ENCODE measurements at regions not wholly inside any gene's neighbourhood (a gene's known extent, or its start where the extent isn't known, plus 50 kb on each side); places are given as distances from the start of the nearest gene placed in this dataset.
"Not testable (repeated sequence)": the region's sequence is repeated elsewhere in the genome, so short reads cannot be mapped to it uniquely, and the experiment has no call there.

DNA sequence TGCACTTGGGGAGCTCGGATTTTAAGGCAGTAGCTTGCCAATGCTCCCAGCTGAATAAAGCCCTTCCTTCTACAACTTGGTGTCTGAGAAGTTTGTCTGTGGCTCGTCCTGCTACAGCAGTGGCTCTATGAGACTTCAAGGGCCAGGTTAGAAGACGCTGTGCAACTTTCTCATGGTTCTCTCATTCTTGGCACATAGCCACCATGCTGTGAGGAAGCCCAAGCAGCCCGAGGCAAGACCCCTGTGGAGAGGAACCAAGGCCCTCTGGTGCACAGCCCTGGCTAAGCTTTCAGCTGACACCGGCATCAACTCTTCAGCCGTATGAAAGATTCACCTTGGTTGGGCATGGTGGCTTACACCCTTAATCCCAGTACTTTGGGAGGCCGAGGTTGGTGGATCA is 116.9 kb upstream of the EEF2KMT start:
- Mint-ChIP-seq H3K4me3 (no peak overlapping the region), H3K36me3 (ENCODE audit: insufficient read depth) (no peaks in the 10 kb centered on the region), H3K9me3 (no peaks in the 10 kb centered on the region), H3K27me3 (ENCODE audit: low read depth) (peaks cover 40% of the 10 kb centered on the region), H3K4me1 (ENCODE audit: low read depth) (no peaks in the 10 kb centered on the region)
- DNase-seq (no peak), ATAC-seq (no peak)

DNA sequence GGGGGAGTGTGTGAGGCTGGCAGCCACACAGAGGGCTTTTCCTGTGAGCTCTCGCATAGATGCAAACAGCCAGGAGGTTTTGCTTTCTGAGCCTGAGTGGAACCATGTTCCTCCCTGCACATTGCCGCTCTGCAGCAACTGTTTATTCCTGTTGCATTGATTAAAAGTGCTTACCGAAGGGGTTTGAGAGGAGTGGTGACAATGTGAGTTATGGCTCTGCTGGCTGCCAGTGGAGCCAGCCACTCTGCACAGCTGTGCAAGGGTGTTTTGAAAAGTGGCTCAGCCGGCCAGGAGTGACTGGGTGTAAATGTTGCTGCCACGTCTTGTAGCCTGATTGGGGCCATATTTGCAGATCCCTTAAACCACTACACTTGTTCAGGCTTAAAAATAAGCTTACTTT is 114.9 kb upstream of the EEF2KMT start:
- not testable (repeated sequence) for H3K9me3 Mint-ChIP-seq; H3K36me3 Mint-ChIP-seq (ENCODE audit: insufficient read depth); H3K4me3 Mint-ChIP-seq; H3K4me1 Mint-ChIP-seq (ENCODE audit: low read depth); ATAC-seq; DNase-seq
- H3K27me3 Mint-ChIP-seq (ENCODE audit: low read depth) = peaks cover 34% of the 10 kb centered on the region

DNA sequence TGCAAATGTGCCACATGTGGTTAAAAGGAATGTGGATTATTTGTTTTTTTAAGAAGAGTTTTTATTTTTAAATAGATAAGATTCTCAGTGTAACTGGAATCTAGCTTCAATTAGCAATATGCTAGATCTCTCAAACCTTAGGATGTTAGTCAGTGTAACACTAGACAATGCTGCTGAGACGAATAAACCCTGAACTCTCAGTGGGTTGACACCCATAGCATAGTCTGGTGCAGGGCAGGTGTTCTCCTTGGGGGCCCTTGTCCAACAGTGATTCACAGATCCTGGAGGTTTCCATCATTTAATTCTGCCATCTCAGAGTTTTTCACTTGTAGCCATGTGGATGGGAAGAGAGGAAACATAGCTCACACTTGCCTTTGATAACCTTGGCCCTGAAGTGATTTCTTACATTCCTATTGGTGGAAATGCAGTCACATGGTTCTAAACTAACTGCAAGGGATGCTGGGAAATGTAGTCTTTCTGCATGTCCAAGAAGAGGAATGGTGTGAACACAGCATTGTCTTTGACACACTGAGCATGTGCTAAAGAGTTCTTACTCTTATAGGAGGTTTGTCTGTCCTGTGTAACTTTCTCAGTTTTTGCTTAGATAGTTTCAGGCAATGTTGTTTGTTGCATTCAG is 110.4 kb upstream of the EEF2KMT start:
- not testable (repeated sequence) for H3K4me1 Mint-ChIP-seq (ENCODE audit: low read depth); H3K27me3 Mint-ChIP-seq (ENCODE audit: low read depth); H3K9me3 Mint-ChIP-seq; DNase-seq; H3K4me3 Mint-ChIP-seq; ATAC-seq; H3K36me3 Mint-ChIP-seq (ENCODE audit: insufficient read depth)

DNA sequence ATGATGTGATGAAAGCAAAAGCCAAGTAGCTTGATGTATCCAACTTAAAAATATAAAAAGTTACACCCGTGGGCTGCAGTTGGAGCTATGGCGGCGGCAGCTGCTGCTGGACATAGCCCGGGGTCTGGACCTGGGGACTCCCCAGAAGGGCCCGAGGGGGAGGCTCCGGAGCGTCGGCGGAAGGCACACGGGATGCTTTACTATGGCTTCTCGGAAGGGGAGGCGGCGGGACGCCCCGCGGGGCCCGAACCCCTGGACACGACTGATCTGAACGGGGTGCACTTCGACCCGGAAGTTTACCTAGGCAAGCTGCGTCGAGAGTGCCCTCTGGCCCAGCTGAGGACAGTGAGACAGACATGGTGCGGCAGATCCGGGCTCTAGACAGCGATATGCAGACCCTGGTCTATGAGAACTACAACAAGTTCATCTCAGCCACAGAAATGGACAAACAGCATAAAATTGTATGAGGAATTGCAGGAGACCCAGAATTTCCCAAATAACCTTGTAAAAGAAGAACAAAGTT is 109.5 kb upstream of the EEF2KMT start:
- DNase-seq = no peak
- ATAC-seq = no peak

DNA sequence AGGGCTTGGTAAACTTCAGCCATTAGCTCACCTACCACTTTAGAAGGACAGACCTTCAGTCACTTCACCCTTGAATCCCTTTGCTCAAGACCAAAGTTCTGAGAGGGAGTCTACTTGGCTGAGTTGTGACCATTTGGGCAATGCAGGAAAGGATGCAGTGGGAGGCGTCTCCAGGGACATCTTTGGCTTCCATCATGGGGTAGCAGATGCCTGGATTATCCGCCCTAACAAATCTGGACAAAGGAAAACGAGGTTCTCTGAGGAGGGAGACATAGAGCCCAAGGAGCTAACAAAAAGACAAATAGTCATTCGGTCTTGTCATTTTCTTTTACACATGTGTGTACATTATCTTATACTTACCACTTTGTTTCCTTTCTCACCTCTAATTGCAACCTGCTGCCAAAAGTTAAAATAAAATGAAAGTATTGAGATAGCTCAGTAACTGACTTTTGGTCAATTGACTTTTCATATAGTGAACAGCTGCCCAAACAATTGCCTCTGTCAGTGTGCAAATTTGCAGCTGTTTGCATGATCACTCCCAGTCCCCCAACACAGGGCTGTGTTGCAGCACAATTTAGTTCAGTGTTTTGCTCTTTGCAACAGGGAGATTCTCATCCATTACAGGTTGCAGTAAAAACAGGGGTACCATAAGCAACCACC is 108.9 kb upstream of the EEF2KMT start:
- Mint-ChIP-seq H3K4me3 (no peak overlapping the region), H3K36me3 (ENCODE audit: insufficient read depth) (no peaks in the 10 kb centered on the region), H3K27me3 (ENCODE audit: low read depth) (peaks cover 5% of the 10 kb centered on the region), H3K4me1 (ENCODE audit: low read depth) (no peaks in the 10 kb centered on the region), H3K9me3 (no peaks in the 10 kb centered on the region)
- DNase-seq = no peak
- no peak for ATAC-seq

More for the DNA sequence above, 109.5 kb upstream of the EEF2KMT start:
- Mint-ChIP-seq H3K4me1 (ENCODE audit: low read depth) (no peaks in the 10 kb centered on the region), H3K9me3 (no peaks in the 10 kb centered on the region), H3K27me3 (ENCODE audit: low read depth) (peaks cover 5% of the 10 kb centered on the region), H3K36me3 (ENCODE audit: insufficient read depth) (no peaks in the 10 kb centered on the region), H3K4me3 (no peak overlapping the region)

DNA sequence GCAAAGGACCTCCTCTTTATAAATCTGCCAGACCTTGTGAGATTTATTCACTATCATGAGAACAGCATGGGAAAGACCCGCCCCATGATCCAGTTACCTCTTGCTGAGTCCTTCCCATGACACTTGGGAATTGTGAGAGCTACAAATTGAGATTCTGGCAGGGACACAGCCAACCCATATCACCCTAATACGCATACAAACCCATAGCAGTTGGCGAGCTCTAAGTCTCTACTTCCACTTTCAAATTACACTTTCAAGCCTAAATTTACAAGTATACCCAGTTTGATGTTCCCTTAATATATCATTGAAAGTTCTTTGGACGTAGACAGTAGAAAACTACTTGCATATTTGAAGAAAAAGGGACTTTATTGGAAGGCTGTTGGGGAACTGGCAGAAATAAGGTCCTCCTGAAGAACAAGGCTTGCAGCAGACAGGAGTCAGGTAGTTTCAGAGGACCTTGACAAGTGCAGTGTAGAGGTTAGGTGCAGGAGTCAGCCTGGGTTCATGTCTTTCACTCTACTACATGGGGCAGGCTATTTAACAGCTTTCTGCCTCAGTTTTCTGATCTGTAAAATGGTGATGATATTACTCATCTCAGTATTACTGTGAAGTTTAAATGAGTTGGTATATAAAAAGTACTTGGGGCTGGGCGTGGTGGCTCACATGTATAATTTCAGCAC is 107.9 kb upstream of the EEF2KMT start:
- no peak for DNase-seq
- no peaks in the 10 kb centered on the region for H3K36me3 Mint-ChIP-seq (ENCODE audit: insufficient read depth)
- no peak overlapping the region for H3K4me3 Mint-ChIP-seq
- no peak for ATAC-seq
- no peaks in the 10 kb centered on the region for H3K9me3 Mint-ChIP-seq
- H3K27me3 Mint-ChIP-seq (ENCODE audit: low read depth) = peaks cover 4% of the 10 kb centered on the region
- H3K4me1 Mint-ChIP-seq (ENCODE audit: low read depth) = no peaks in the 10 kb centered on the region

DNA sequence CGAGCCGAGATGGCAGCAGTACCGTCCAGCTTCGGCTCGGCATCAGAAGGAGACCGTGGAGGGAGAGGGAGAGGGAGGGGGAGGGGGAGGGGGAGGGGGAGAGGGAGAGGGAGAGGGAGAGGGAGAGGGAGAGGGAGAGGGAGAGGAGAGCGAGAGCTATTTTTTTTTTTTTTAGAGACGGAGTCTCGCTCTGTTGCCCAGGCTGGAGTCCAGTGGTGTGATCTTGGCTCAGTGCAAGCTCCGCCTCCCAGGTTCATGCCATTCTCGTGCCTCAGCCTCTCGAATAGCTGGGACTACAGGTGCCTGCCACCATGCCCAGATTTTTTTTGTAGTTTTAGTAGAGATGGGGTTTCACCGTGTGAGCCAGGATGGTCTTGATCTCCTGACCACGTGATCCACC is 106.1 kb upstream of the EEF2KMT start:
- DNase-seq; H3K4me3 Mint-ChIP-seq; H3K36me3 Mint-ChIP-seq (ENCODE audit: insufficient read depth); H3K9me3 Mint-ChIP-seq; ATAC-seq; H3K27me3 Mint-ChIP-seq (ENCODE audit: low read depth); H3K4me1 Mint-ChIP-seq (ENCODE audit: low read depth): not testable (repeated sequence)

DNA sequence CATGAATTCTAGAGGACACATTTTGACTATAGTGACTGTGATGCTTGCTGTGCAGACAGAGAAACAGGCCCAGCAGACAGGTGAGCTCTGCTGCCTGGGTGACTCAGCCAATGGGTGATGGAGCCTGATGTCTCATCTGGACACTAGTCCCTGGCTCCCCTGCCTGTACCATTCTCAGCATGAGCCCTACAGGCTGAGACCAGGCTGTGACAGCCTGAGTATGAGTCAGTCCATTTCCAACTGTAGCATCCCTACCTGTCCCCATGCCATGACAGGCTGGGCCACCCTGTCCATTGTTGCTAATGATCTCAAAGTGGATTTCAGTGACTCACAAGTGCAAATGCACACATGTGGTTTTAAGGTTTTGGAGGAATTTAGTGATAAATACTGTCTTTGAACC is 102.5 kb upstream of the EEF2KMT start:
- Mint-ChIP-seq H3K4me1 (ENCODE audit: low read depth) (no peaks in the 10 kb centered on the region), H3K9me3 (no peaks in the 10 kb centered on the region), H3K36me3 (ENCODE audit: insufficient read depth) (no peaks in the 10 kb centered on the region), H3K27me3 (ENCODE audit: low read depth) (peaks cover 16% of the 10 kb centered on the region), H3K4me3 (no peak overlapping the region)
- DNase-seq (no peak), ATAC-seq (no peak)

DNA sequence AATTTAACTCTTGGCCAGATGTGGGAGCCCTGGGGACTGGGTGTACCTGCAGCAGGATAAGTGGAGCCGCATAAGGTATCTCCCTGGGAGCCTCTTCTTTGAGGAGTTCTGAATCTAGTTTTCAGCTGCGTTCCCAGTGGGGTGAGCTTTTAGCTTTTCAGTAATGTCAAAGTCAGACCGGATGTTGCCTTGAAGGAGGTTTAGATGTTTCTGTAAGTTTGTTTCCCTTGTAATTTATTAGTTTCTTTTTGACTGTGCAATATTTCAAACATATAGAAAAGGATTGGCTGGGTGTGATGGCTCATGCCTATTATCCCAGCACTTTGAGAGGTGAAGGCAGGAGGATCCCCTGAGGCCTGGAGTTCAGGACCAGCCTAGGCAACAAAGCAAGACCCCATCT is 98.6 kb upstream of the EEF2KMT start:
- no peak overlapping the region for H3K4me3 Mint-ChIP-seq
- H3K36me3 Mint-ChIP-seq (ENCODE audit: insufficient read depth) = no peaks in the 10 kb centered on the region
- H3K9me3 Mint-ChIP-seq = no peaks in the 10 kb centered on the region
- H3K4me1 Mint-ChIP-seq (ENCODE audit: low read depth) = no peaks in the 10 kb centered on the region
- H3K27me3 Mint-ChIP-seq (ENCODE audit: low read depth) = peaks cover 14% of the 10 kb centered on the region
- ATAC-seq (no peak), DNase-seq (no peak)

DNA sequence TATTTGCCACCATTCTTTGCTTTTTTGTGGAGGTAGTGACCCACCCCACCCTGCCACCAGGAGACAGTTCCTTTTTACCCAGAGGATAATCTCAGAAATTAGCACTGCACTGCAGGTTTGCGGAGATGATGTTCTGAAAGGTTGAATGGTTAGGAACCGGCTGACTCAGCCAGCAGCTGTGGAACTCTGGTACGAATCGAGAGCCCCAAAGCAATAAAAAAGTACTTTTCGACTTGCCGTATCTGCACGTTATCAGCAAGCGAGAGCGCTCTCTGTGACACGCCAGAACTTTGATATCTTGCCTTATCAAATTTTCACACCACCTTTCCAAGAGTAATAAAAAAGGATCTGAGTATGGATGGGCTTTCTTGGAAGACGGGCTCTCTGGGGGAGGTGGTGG is 96.3 kb upstream of the EEF2KMT start:
- H3K4me1 Mint-ChIP-seq (ENCODE audit: low read depth) = no peaks in the 10 kb centered on the region
- H3K36me3 Mint-ChIP-seq (ENCODE audit: insufficient read depth) = no peaks in the 10 kb centered on the region
- DNase-seq (no peak), ATAC-seq (no peak)
- no peak overlapping the region for H3K4me3 Mint-ChIP-seq
- no peaks in the 10 kb centered on the region for H3K9me3 Mint-ChIP-seq
- peaks cover 14% of the 10 kb centered on the region for H3K27me3 Mint-ChIP-seq (ENCODE audit: low read depth)

DNA sequence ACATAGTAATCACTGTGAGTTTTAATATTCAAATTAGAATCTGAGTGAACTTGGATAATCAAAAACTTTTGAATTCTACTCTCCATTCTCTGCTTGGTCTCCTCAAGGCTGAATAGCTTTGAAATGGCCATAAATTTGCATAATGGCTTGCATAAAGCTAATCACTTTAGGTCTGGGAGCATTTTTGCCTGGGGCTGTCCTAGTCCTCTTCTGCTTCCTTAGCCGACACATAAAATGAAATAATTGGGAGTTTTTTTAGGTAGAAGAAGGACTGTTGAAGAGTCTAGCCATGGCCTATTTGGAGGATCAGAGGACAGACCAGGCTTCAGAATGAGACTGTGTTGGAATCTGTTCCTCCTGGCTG is 91.4 kb upstream of the EEF2KMT start:
- ATAC-seq (no peak), DNase-seq (no peak)
- no peak overlapping the region for H3K4me3 Mint-ChIP-seq
- no peaks in the 10 kb centered on the region for H3K36me3 Mint-ChIP-seq (ENCODE audit: insufficient read depth)
- H3K4me1 Mint-ChIP-seq (ENCODE audit: low read depth) = no peaks in the 10 kb centered on the region
- no peaks in the 10 kb centered on the region for H3K27me3 Mint-ChIP-seq (ENCODE audit: low read depth)
- no peaks in the 10 kb centered on the region for H3K9me3 Mint-ChIP-seq

DNA sequence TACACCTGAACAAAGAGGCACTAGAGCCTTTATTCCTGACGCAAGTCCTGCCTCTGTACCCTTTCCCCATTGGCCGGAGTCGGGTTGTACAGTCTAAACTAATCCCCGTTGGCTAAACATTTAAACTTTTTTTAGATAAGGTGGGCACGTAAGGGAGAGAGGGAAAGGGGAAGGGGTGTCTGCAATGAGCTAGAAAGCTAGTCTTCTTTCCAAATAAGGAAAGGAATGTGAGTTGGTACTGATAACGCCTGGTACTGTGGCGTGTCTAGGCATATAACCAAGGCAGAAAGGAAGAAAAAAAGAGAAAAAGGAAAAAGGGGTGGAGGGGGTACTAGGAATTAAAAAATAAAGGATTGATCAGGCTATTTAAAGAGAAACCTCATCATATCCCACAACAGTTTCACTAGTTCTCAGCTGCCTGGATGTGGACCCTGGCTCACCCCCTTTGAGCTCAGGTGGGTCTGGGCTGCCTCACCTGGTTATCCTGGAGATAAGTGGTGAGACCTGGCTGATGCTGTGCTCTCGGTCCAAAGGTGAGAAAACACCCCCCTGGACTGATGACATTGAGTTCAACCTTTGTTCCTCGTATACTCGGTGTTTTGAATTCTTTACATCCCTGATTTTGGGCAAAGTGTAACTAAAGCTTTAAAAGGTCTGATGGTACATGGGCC is 90.9 kb upstream of the EEF2KMT start:
- H3K4me1 Mint-ChIP-seq (ENCODE audit: low read depth) = no peaks in the 10 kb centered on the region
- DNase-seq (no peak), ATAC-seq (no peak)
- H3K4me3 Mint-ChIP-seq = no peak overlapping the region
- H3K36me3 Mint-ChIP-seq (ENCODE audit: insufficient read depth) = no peaks in the 10 kb centered on the region
- no peaks in the 10 kb centered on the region for H3K9me3 Mint-ChIP-seq
- H3K27me3 Mint-ChIP-seq (ENCODE audit: low read depth) = no peaks in the 10 kb centered on the region

DNA sequence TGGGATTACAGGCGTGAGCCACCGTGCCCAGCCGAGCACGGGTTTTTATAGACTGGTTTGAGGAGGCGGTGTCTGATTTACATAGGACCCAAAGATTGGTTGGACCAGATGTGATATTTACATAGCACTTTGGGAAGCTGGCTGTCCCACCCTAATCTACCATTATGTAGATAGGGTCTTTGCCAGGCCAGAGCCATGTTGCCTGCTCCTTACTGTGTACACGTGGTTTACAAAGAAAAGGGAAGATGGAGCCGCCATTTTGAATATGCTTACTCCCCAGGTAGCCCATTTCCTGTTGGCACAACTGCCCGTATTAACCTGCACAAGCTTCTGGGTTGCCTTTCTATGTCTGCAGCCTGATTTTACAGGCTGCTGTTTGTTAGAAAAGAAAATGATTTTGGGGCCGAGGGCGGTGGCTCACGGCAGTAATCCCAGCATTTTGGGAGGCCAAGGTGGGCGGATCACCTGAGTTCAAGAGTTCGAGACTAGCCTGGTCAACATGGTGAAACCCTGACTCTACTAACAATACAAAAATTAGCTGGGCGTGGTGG is 89.9 kb upstream of the EEF2KMT start:
- H3K4me3 Mint-ChIP-seq = no peak overlapping the region
- no peaks in the 10 kb centered on the region for H3K9me3 Mint-ChIP-seq
- H3K27me3 Mint-ChIP-seq (ENCODE audit: low read depth) = peaks cover 2% of the 10 kb centered on the region
- ATAC-seq = no peak
- no peaks in the 10 kb centered on the region for H3K36me3 Mint-ChIP-seq (ENCODE audit: insufficient read depth)
- no peak for DNase-seq
- H3K4me1 Mint-ChIP-seq (ENCODE audit: low read depth) = no peaks in the 10 kb centered on the region

DNA sequence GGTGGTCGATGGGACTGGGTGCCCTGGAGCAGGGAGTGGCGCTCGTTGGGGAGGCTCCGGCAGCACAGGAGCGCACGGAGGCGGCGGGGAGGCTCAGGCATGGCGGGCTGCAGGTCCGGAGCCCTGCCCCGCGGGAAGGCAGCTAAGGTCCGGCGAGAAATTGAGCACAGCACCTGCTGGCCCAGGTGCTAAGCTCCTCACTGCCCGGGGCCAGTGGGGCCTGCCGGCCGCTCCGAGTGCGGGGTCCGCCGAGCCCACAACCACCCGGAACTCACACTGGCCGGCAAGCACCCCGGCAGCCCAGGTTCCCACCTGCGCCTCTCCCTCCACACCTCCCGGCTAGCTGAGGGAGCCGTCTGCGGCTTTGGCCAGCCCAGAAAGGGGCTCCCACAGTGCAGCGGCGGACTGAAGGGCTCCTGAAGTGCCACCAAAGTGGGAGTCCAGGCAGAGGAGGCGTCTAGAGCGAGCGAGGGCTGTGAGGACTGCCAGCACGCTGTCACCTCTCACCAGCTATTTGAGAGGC is 88.8 kb upstream of the EEF2KMT start:
- no peaks in the 10 kb centered on the region for H3K9me3 Mint-ChIP-seq
- H3K4me1 Mint-ChIP-seq (ENCODE audit: low read depth) = no peaks in the 10 kb centered on the region
- ATAC-seq (no peak), DNase-seq (no peak)
- H3K27me3 Mint-ChIP-seq (ENCODE audit: low read depth) = peaks cover 2% of the 10 kb centered on the region
- H3K36me3 Mint-ChIP-seq (ENCODE audit: insufficient read depth) = no peaks in the 10 kb centered on the region
- H3K4me3 Mint-ChIP-seq = no peak overlapping the region
